GM12864 (cell line): ENCODE measurements at regions not wholly inside any gene's neighbourhood (a gene's known extent, or its start where the extent isn't known, plus 50 kb on each side); places are given as distances from the start of the nearest gene placed in this dataset.

Experiments used
- DNase-seq: peaks from one replicate; pipeline ENCODE4 v3.0.0-alpha.2; 2011; ENCODE audit warnings: low read depth
- H3K4me3 ChIP-seq: 2 replicates; pipeline ENCODE4 v1.5.1; 2011; ENCODE audit warnings: mild to moderate bottlenecking, low read depth, low read length, control low read depth
- CTCF ChIP-seq: IDR thresholded peaks from 2 replicates; pipeline ENCODE4 v1.5.1; 2011; ENCODE audit warnings: low read depth, mild to moderate bottlenecking, moderate library complexity, low read length, control low read depth, inconsistent platforms; ENCODE audit errors: missing control alignments

GRCh38 chr9:129523943-129524581, 96.8 kb downstream of the C9orf50 start:
- DNase-seq: no peak
- TF ChIP-seq CTCF: no peak
- no peak overlapping the region for H3K4me3 ChIP-seq

- no peak overlapping the region for H3K4me3 ChIP-seq
- no peak for DNase-seq
- TF ChIP-seq CTCF: no peak
Measured at GRCh38 chr9:129522351-129522750, 98.5 kb downstream of the C9orf50 start.

- no peak for TF ChIP-seq CTCF
- DNase-seq: no peak
- H3K4me3 ChIP-seq: no peak overlapping the region
Measured at GRCh38 chr9:129520082-129520481, 100.8 kb downstream of the C9orf50 start.

- TF ChIP-seq CTCF: no peak
- H3K4me3 ChIP-seq: no peak overlapping the region
- no peak for DNase-seq
Measured at GRCh38 chr9:129518074-129518473, 102.8 kb downstream of the C9orf50 start.

GRCh38 chr9:129517006-129517405, 103.9 kb downstream of the C9orf50 start:
- no peak for DNase-seq
- H3K4me3 ChIP-seq: no peak overlapping the region
- no peak for TF ChIP-seq CTCF

GRCh38 chr9:129514891-129515290, 106.0 kb downstream of the C9orf50 start:
- TF ChIP-seq CTCF: no peak
- no peak for DNase-seq
- H3K4me3 ChIP-seq: no peak overlapping the region

- no peak for TF ChIP-seq CTCF
- no peak for DNase-seq
- no peak overlapping the region for H3K4me3 ChIP-seq
Measured at GRCh38 chr9:129514497-129514867, 106.4 kb downstream of the C9orf50 start.
